ENCODE measurements at regions not wholly inside any gene's neighbourhood (a gene's known extent, or its start where the extent isn't known, plus 50 kb on each side); places are given as distances from the start of the nearest gene placed in this dataset.

DNA sequence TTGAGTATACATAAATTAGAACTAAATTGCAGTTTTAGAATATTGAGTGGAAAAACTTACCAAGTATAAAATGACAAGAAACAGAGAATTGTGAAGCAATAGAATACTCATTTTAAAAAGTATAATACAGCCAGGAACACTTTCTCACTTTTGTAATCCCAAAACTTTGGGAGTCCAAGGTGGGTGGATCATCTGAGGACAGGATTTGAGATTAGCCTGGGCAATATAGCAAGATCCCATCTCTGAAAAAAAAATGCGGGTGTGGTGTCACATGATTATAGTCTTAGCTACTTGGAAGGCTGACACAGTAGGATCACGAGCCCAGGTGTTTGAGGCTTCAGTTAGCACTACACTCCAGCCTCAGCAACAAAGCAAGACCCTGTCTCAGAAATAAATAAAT lies 440.9 kb upstream of the POT1 start:
- Histone ChIP-seq H3K36me3 (ENCODE audit: control insufficient read depth in 4 of 4, insufficient read depth in 4 of 4, low read length in 4 of 4) (no peaks in the 10 kb centered on the region), H3K4me3 (no peak overlapping the region), H3K9ac (ENCODE audit: insufficient read depth in 1 of 2, low read length in 2 of 2) (no peak overlapping the region), H3K27ac (ENCODE audit: low read depth in 1 of 2, low read length in 1 of 2) (no peak overlapping the region), H3K9me3 (ENCODE audit: control insufficient read depth in 4 of 4, insufficient read depth in 3 of 4, low read length in 3 of 4) (peaks cover 0 to 3% (median 0%) of the 10 kb centered on the region in 4 donors), H3K4me1 (ENCODE audit: control insufficient read depth in 5 of 5, insufficient read depth in 5 of 5, low read length in 5 of 5) (no peaks in the 10 kb centered on the region), H3K27me3 (ENCODE audit: control insufficient read depth in 3 of 3, insufficient read depth in 3 of 3, low read length in 2 of 3) (no peaks in the 10 kb centered on the region)
- 71 to 76% methylated on average over 2 of the region's 2 CpGs for WGBS, 2 donors
- ATAC-seq (ENCODE audit: insufficient read depth, low FRiP score) (no peak), DNase-seq (no peak)
- TF ChIP-seq, protein P1, sequence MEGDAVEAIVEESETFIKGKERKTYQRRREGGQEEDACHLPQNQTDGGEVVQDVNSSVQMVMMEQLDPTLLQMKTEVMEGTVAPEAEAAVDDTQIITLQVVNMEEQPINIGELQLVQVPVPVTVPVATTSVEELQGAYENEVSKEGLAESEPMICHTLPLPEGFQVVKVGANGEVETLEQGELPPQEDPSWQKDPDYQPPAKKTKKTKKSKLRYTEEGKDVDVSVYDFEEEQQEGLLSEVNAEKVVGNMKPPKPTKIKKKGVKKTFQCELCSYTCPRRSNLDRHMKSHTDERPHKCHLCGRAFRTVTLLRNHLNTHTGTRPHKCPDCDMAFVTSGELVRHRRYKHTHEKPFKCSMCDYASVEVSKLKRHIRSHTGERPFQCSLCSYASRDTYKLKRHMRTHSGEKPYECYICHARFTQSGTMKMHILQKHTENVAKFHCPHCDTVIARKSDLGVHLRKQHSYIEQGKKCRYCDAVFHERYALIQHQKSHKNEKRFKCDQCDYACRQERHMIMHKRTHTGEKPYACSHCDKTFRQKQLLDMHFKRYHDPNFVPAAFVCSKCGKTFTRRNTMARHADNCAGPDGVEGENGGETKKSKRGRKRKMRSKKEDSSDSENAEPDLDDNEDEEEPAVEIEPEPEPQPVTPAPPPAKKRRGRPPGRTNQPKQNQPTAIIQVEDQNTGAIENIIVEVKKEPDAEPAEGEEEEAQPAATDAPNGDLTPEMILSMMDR (IDR thresholded peaks at IDR 0.05; ENCODE audit: control extremely low read depth, extremely low read depth): no peak

GRCh38 chr7:125363873-125364272 lies 434.2 kb upstream of the POT1 start:
- ATAC-seq (ENCODE audit: insufficient read depth, low FRiP score) (no peak), DNase-seq (peak in 1 of 3 donors; percentile 6)
- no peaks in the 10 kb centered on the region for H3K36me3 ChIP-seq (ENCODE audit: control insufficient read depth in 4 of 4, insufficient read depth in 4 of 4, low read length in 4 of 4)
- 65 to 69% methylated on average over 4 of the region's 4 CpGs for WGBS, 2 donors
- H3K4me3 ChIP-seq: no peak overlapping the region
- no peak overlapping the region for H3K27ac ChIP-seq (ENCODE audit: low read depth in 1 of 2, low read length in 1 of 2)
- peaks cover 0 to 3% (median under 1%) of the 10 kb centered on the region in 4 donors for H3K9me3 ChIP-seq (ENCODE audit: control insufficient read depth in 4 of 4, insufficient read depth in 3 of 4, low read length in 3 of 4)
- H3K9ac ChIP-seq (ENCODE audit: insufficient read depth in 1 of 2, low read length in 2 of 2): no peak overlapping the region
- no peaks in the 10 kb centered on the region for H3K4me1 ChIP-seq (ENCODE audit: control insufficient read depth in 5 of 5, insufficient read depth in 5 of 5, low read length in 5 of 5)
- H3K27me3 ChIP-seq (ENCODE audit: control insufficient read depth in 3 of 3, insufficient read depth in 3 of 3, low read length in 2 of 3): no peaks in the 10 kb centered on the region
- TF ChIP-seq, protein P1 (IDR thresholded peaks at IDR 0.05; ENCODE audit: control extremely low read depth, extremely low read depth): no peak

DNA sequence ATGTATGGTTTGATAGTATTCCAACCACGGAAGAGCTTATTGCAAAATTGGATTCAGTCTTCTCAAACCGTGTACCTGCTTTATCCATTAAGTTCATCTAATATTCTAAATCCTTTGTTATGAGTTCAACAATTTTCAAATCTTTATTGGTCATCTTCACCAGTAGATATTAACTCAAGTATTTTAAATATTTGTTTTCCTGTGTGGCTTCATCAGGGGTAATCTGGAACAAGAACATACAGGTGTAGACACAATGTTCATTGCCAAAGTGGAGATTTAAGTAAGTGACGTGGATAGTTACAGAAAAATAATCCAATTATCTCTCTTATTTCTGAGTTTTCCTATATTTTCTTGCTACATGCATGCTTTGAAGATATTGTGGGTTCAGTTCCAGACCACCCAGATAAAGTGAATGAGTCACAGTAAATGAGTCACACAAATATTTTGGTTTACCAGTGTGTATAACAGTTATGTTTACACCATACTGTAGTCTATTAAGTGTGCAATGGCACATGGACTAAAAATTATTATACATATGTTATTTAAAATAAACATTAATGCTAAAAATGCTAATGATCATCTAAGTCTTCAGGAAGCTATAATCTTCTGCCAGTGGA lies 429.0 kb upstream of the POT1 start:
- ATAC-seq (ENCODE audit: insufficient read depth, low FRiP score) (no peak), DNase-seq (no peak)
- Histone ChIP-seq H3K27me3 (ENCODE audit: control insufficient read depth in 3 of 3, insufficient read depth in 3 of 3, low read length in 2 of 3) (no peaks in the 10 kb centered on the region), H3K36me3 (ENCODE audit: control insufficient read depth in 4 of 4, insufficient read depth in 4 of 4, low read length in 4 of 4) (no peaks in the 10 kb centered on the region), H3K9ac (ENCODE audit: insufficient read depth in 1 of 2, low read length in 2 of 2) (no peak overlapping the region), H3K9me3 (ENCODE audit: control insufficient read depth in 4 of 4, insufficient read depth in 3 of 4, low read length in 3 of 4) (peaks cover 0 to 2% (median 0%) of the 10 kb centered on the region in 4 donors), H3K27ac (ENCODE audit: low read depth in 1 of 2, low read length in 1 of 2) (no peak overlapping the region), H3K4me3 (no peak overlapping the region), H3K4me1 (ENCODE audit: control insufficient read depth in 5 of 5, insufficient read depth in 5 of 5, low read length in 5 of 5) (no peaks in the 10 kb centered on the region)
- 49 to 76% methylated on average over 3 of the region's 3 CpGs for WGBS, 2 donors
- TF ChIP-seq, protein P1 (IDR thresholded peaks at IDR 0.05; ENCODE audit: control extremely low read depth, extremely low read depth): no peak

Data from lung (tissue), 11 donors.